GM12892 (cell line): ENCODE measurements at regions not wholly inside any gene's neighbourhood (a gene's known extent, or its start where the extent isn't known, plus 50 kb on each side); places are given as distances from the start of the nearest gene placed in this dataset.

Experiments used
- POLR2A ChIP-seq: IDR thresholded peaks from 2 replicates; pipeline ENCODE4 v1.6.1; 2011; ENCODE audit warnings: low read depth, low read length, control low read depth
- POLR2AphosphoS5 ChIP-seq: IDR thresholded peaks from 2 replicates; pipeline ENCODE4 v1.6.1; 2011; ENCODE audit warnings: low read depth, low read length, control low read depth
- TAF1 ChIP-seq: IDR thresholded peaks from 2 replicates; pipeline ENCODE4 v1.6.1; 2011; ENCODE audit warnings: low read depth, mild to moderate bottlenecking, control low read depth, low read length, borderline replicate concordance

- TF ChIP-seq POLR2A (no peak), TAF1 (no peak), POLR2AphosphoS5 (no peak)
Measured at GRCh38 chr9:18061856-18062255, 412.1 kb upstream of the ADAMTSL1 start.
